Heart right ventricle (tissue), 16 donors: ENCODE measurements at regions not wholly inside any gene's neighbourhood (a gene's known extent, or its start where the extent isn't known, plus 50 kb on each side); places are given as distances from the start of the nearest gene placed in this dataset.

Source experiments
- ATAC-seq, 8 donors: fragments of 200-7000 bp; cut with Tn5 transposase; one replicate each; pipeline ENCODE4 v1.9.1; 2020; ENCODE audit warnings: mild to moderate bottlenecking in 8 of 8, moderate library complexity in 8 of 8, moderate number of reproducible peaks in 1 of 8
- DNase-seq, 2 donors: peaks; one replicate each; pipeline ENCODE4 v3.0.0-alpha.2; 2020
- H3K27ac ChIP-seq, 10 donors: fragments of 200-600 bp; sonication (generic) in 2 of 10; one replicate each; pipeline versions ENCODE4 v1.5.0 to v1.8.0; 2020 to 2022; ENCODE audit warnings: mild to moderate bottlenecking in 3 of 10
- H3K27me3 ChIP-seq, 7 donors: fragments of 200-600 bp; one replicate each; pipeline ENCODE4 v1.8.0; 2021 to 2022; ENCODE audit warnings: mild to moderate bottlenecking in 2 of 7
- H3K36me3 ChIP-seq, 9 donors: fragments of 200-600 bp; sonication (generic) in 1 of 9; one replicate each; pipeline versions ENCODE4 v1.5.0 to v1.8.0; 2020 to 2022; ENCODE audit warnings: mild to moderate bottlenecking in 2 of 9
- H3K4me1 ChIP-seq, 9 donors: fragments of 200-600 bp; sonication (generic) in 1 of 9; one replicate each; pipeline versions ENCODE4 v1.5.0 to v1.8.0; 2020 to 2022; ENCODE audit warnings: mild to moderate bottlenecking in 4 of 9
- H3K4me3 ChIP-seq, 10 donors: fragments of 200-600 bp; sonication (generic) in 2 of 10; one replicate each; pipeline versions ENCODE4 v1.5.0 to v1.8.0; 2020 to 2022; ENCODE audit warnings: mild to moderate bottlenecking in 7 of 10, moderate library complexity in 2 of 10
- H3K9me3 ChIP-seq, 11 donors: fragments of 200-600 bp in 10 of 11; sonication (generic) in 2 of 11; one replicate each; pipeline versions ENCODE4 v1.5.0 to v1.8.0; 2013 to 2022; ENCODE audit warnings: mild to moderate bottlenecking in 2 of 11, control low read depth in 1 of 11, moderate library complexity in 1 of 11
- CTCF ChIP-seq, 9 donors: fragments of 200-600 bp; sonication (generic) in 2 of 9; IDR thresholded peaks; one replicate each; pipeline versions ENCODE4 v1.5.0 to v1.8.0; 2021 to 2022; ENCODE audit warnings: antibody characterized with exemption in 9 of 9, mild to moderate bottlenecking in 5 of 9, moderate library complexity in 1 of 9
- WGBS, 2 donors: extraction: QIAGEN DNeasy Blood & Tissue Kit; methylation state at CpG; one replicate each; pipeline ENCODE4 v1.1.7; 2013; ENCODE audit warnings: inconsistent platforms in 1 of 2; 5-methylcytosine and 5-hydroxymethylcytosine counted together
- intact Hi-C, 10 donors: fragments of 100-400 bp; cut with DNase I; formaldehyde crosslinking; loops; one replicate each; pipeline versions ENCODE4 v1.11.1 to v1.14.2; 2022
- donor health status: Arrhythmogenic right ventricular cardiomyopathy.
- donor health status: ischemic (EF 13 %, LVEDD 7.1; RV severe dilation, severe dysfunction).
- donor health status: healthy with polysubstance abuse.
- donor health status: DM: no; HTN: yes; CAD: no.
- donor health status: DM: no; HTN: no; CAD: no.
- donor health status: ischemic (EF 25% LVEDD 6.9; RV normal size, moderate dysfunction).
- donor health status: ischemic (EF 25% LVEDD 5.7; RV mildly dilated, moderate dysfunction).
- donor health status: healthy.
- donor health status: DM: yes; HTN: yes; CAD: no.
- donor health status: Ischemic cardiomyopathy.
- donor health status: ischemic (EF 35%, LVEDD 5.7; RV mildly dilated, moderate dysfunction).
- donor health status: nonischemic (EF 11% LVEDD 7.7; RV severe dilation, severe dysfunction).
- donor health status: DM: yes; HTN: yes; CAD: no.
- donor health status: PGD.
- donor health status: ischemic (EF 29% LVEDD 5.4; RV normal size, mild dysfunction).
- donor health status: nonischemic (EF 23%, LVEDD 6.1; RV moderate dilation, normal function).

GRCh38 chr6:169866140-169866534 lies 114.7 kb downstream of the ERMARD start:
- Histone ChIP-seq H3K27ac (no peak overlapping the region), H3K4me3 (no peak overlapping the region), H3K4me1 (peaks cover 0 to 27% (median 5%) of the 10 kb centered on the region in 9 donors), H3K9me3 (peaks cover 0 to 5% (median 0%) of the 10 kb centered on the region in 11 donors), H3K27me3 (peaks cover 0 to 3% (median 0%) of the 10 kb centered on the region in 7 donors), H3K36me3 (no peaks in the 10 kb centered on the region)
- TF ChIP-seq CTCF (IDR thresholded peaks at IDR 0.05) = no peak
- intact Hi-C loops = no loop called here
- DNase-seq = no peak
- ATAC-seq = no peak
- 87% methylated on average over 10 of the region's 10 CpGs for WGBS, 2 donors

GRCh38 chr6:169865346-169866139 lies 114.1 kb downstream of the ERMARD start:
- ATAC-seq (no peak), DNase-seq (no peak)
- Histone ChIP-seq H3K4me1 (peaks cover 3 to 33% (median 8%) of the 10 kb centered on the region in 9 donors), H3K9me3 (no peaks in the 10 kb centered on the region), H3K27me3 (peaks cover 0 to 3% (median 0%) of the 10 kb centered on the region in 7 donors), H3K36me3 (no peaks in the 10 kb centered on the region), H3K27ac (no peak overlapping the region), H3K4me3 (no peak overlapping the region)
- WGBS, 2 donors = 83 to 84% methylated on average over 13 of the region's 13 CpGs
- intact Hi-C loops = no loop called here
- TF ChIP-seq CTCF (IDR thresholded peaks at IDR 0.05) = no peak

GRCh38 chr6:169864148-169865020 lies 113.0 kb downstream of the ERMARD start:
- no peak overlapping the region for H3K4me3 ChIP-seq
- no peak for TF ChIP-seq CTCF (IDR thresholded peaks at IDR 0.05)
- DNase-seq (no peak), ATAC-seq (no peak)
- H3K4me1 ChIP-seq = peaks cover 3 to 43% (median 12%) of the 10 kb centered on the region in 9 donors
- no peaks in the 10 kb centered on the region for H3K36me3 ChIP-seq
- 82 to 84% methylated on average over 23 of the region's 23 CpGs for WGBS, 2 donors
- H3K27me3 ChIP-seq = peaks cover 0 to 3% (median 0%) of the 10 kb centered on the region in 7 donors
- H3K27ac ChIP-seq = no peak overlapping the region
- intact Hi-C loops = no loop called here
- no peaks in the 10 kb centered on the region for H3K9me3 ChIP-seq

GRCh38 chr6:169863710-169864109 lies 112.3 kb downstream of the ERMARD start:
- H3K27me3 ChIP-seq = peaks cover 0 to 3% (median 0%) of the 10 kb centered on the region in 7 donors
- ATAC-seq (no peak), DNase-seq (no peak)
- H3K4me3 ChIP-seq = no peak overlapping the region
- TF ChIP-seq CTCF (IDR thresholded peaks at IDR 0.05) = no peak
- peaks cover 3 to 43% (median 12%) of the 10 kb centered on the region in 9 donors for H3K4me1 ChIP-seq
- intact Hi-C loops = no loop called here
- peaks cover 0 to 1% (median 0%) of the 10 kb centered on the region in 11 donors for H3K9me3 ChIP-seq
- WGBS, 2 donors = 98 to 99% methylated on average over 3 of the region's 3 CpGs
- H3K27ac ChIP-seq = no peak overlapping the region
- no peaks in the 10 kb centered on the region for H3K36me3 ChIP-seq
